IPS-NIHi11 (cell line): ENCODE measurements at regions not wholly inside any gene's neighbourhood (a gene's known extent, or its start where the extent isn't known, plus 50 kb on each side); places are given as distances from the start of the nearest gene placed in this dataset.

Experiments used
- DNase-seq: peaks from one replicate; pipeline ENCODE4 v3.0.0; 2012; ENCODE audit warnings: mixed read lengths, low spot score

DNA sequence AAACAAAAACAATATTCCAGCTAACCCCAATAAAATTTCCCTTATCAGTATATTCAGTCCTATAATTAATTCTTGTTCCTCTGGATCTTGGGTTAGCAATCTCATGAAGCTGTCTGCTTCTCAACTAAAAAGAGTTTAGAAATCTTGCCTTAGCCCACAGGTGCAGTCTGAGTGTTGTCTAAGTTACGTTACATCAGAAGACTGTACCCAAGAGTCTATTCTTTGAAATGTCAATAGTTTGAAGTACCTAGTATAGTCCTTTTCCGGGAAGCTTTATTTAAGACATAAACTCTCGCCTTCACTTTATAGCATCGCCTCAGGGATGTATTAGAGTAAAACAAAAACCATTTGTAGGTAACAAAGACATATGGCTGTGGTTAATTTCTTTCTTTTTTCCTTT lies 465.1 kb downstream of the FUT8 start:
- DNase-seq, result no peak

DNA sequence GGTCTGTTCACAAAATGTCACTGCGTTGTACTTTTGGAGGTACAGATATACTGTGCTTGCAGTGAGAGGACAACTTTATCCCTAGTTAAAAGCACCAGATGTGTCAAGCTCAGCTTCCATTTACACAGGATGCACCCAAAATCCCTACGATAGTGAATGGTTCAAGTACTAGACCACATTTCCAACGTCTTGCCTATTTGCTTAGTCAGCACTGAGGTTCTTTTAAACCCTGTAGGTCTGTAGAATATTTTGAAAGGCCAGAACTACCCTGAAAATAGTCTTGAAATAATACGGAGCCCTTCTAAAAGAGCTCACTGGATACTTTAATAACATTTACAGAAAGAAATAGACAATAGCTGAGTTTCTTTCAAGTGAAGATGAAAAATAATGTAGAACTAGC lies 466.1 kb downstream of the FUT8 start:
- DNase-seq, result no peak

DNA sequence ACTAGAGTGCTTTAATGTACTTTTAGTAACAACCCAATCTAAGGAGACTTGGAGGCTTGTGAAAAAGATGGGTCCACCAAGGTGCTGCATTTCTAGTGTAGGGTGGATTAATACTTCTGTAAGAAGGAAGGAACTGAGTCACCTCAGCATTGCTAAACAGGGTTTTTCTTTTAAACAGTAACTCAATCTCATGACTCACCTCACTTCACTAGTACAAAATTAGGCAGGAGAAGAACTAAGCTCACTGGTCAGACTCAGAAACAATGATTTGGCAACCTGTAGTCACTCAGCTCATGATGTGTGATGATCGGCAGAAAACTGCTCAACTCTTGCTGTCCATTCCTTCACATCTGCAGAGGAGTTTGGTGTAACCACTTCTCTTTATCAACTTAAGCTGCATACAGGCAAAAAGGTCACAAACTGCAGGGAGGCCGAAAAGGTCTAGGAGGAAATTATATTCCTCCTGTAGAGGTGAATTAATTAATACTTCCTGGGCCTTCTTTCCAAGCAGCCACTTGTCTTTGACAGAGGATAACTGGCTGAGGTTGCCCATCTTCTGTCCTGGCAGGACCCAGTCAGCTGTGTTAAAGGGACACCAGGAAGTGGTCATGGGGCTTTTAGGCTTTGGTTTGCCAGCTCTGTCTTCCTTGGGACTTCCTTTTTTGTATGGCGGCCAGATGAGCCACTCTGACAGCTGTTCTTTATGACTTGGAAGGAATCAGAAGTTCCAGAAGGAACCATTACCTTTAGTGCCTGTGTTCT lies 466.9 kb downstream of the FUT8 start:
- no peak for DNase-seq

DNA sequence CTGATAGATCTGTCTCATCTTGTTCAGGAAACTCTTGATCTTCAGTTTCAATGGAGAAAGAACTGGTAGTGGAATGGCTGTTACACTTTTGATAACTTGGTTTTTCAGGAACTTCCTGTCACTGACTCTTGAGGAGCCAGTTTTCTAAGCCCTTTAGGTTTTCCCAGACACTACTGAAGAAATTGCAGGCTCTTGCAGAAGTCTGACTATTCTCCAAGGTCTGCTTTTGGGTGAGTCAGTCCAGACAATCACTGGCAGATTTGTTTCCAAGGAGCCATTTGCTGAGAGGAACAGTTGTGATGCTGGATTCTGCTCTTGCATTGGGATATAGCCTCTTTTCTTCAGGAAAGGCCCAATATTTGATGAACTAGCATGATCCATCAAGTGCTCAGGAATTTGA lies 468.0 kb downstream of the FUT8 start:
- no peak for DNase-seq

DNA sequence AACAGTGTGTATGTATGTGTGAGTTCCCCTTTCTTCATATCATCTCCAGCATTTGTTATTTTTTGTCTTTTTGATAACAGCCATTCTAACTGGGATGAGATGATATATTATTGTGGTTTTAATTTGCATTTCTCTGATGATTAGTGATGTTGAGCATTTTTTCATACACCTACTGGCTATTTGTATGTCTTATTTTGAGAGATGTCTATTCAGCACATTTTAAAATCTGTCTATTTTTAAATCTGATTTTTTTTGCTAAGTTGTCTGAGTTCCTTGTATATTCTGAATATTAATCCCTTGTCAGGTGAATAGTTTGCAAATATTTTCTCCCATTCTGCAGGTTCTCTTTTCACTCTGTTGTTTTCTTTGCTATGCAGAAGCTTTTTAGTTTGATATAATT lies 469.1 kb downstream of the FUT8 start:
- DNase-seq, result no peak

DNA sequence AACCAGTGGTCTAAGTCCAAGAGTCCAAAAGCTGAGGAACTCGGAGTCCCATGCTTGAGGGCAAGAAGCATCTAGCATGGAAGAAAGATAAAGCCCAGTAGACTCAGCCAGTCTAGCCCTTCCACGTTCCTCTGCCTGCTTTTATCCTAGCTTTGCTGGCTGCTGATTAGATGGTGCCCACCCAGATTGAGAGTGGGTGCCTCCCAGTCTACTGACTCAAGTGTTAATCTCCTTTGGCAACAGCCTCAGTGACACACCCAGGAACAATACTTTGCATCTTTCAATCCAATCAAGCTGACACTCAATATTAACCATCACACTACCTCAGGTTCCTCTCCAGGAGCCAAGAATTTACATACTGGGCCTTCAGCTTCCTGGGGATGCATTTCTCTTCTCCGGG lies 476.1 kb downstream of the FUT8 start:
- DNase-seq, result no peak

DNA sequence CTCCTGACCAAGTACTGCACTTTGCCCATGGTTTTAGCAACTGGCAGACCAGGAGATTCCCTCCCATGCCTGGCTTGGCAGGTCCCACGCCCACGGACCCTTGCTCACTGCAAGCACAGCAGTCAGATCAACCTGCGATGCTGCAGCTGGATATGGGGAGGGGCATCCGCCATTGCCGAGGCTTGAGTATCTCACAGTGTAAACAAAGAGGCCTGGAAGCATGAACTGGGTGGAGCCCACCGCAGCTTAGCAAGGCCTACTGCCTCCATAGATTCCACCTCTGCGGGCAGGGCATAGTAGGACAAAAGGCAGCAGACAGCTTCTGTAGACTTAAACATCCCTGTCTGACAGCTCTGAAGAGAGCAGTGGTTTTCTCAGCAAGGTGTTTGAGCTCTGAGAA lies 479.8 kb downstream of the FUT8 start:
- no peak for DNase-seq

DNA sequence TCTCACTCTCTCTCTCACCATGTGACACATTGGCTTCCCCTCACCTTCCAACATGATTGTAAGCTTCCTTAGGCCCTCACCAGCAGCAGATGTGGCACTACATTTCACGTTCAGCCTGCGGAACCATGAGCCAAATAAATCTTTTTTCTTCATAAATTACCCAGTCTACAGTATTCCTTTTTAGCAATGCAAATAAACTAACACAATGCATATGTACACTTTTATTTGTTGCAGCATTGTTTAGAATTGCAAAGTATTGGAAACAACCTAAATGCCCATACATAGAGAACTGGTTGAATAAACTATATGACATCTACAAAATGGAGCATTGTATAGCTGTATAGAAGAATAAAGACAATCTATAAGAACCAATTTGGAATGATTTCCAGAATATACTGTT lies 487.6 kb downstream of the FUT8 start:
- no peak for DNase-seq

DNA sequence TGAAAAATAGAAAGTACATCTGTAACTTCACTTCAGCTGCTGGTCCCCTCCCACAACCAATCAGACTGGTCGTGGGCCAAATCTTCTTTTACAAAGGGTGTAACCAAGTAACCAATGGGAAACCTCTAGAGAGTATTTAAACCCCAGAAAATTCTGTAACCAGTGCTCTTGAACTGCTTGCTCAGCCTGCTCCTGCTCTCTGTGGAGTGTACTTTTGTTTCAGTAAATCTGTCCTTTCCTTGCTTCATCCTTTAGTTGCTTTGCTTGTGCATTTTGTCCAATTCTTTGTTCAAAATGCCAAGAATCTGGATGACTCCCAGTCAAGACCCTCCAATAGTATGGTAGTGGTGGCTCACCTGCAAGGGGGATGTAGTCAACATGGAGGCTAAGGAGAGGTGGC lies 489.1 kb downstream of the FUT8 start:
- no peak for DNase-seq

DNA sequence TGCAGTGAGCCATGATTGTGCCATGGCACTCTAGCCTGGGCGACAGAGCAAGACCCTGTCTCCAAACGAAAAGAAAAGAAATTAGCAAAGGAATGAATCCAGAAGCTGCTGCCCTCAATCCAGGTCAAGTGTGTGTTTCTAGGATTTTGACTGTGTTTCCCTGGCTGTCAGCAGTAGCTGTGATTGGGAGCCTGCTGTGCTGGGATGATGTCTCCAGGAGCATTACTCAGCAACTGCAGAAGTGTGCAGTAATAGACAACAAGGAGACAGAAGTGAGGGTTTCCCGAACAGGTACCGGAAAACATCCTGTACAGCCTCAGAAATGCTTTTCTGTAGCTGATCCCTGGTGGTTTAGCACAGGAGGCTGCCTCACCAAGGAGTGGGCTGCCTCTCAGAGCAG lies 492.5 kb downstream of the FUT8 start:
- DNase-seq, result no peak

DNA sequence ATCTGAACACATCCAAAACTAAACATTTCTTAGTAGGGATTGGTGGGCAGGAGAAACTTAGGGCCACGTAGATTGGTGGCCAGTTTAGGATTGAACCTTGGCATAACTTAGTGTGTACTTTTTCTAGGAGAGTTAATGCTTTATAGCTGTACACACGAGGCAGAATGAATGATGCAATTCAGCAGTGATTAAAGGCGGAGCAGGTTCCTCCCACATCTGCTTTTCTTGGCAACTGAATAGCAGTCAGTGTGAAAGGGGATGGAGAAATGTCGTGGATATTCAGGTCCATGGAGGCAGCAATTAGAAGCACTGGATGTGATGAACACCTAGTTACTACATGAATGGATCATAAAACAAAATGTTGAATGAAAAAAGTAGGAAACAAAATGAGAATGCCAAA lies 493.8 kb downstream of the FUT8 start:
- DNase-seq, result no peak

DNA sequence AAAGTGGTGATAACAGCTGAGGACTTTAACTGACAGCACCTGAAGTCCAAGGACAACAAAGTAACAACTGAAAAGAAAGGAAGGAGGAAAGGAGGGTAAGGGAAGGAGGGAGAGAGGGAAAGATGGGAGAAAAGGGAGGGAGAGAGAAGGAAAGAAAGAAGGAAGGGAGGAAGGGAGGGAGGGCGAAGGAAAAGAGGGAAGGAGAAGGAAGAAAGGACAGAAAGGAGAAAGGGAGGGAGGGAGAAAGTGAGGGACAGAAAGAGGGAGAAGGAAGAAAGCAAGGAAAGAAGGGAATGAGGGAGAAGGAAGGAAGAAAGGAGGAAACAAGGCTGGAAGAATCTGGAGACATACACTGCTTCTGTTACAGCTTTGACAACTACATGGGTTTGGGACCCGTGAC lies 494.4 kb downstream of the FUT8 start:
- DNase-seq, result no peak

DNA sequence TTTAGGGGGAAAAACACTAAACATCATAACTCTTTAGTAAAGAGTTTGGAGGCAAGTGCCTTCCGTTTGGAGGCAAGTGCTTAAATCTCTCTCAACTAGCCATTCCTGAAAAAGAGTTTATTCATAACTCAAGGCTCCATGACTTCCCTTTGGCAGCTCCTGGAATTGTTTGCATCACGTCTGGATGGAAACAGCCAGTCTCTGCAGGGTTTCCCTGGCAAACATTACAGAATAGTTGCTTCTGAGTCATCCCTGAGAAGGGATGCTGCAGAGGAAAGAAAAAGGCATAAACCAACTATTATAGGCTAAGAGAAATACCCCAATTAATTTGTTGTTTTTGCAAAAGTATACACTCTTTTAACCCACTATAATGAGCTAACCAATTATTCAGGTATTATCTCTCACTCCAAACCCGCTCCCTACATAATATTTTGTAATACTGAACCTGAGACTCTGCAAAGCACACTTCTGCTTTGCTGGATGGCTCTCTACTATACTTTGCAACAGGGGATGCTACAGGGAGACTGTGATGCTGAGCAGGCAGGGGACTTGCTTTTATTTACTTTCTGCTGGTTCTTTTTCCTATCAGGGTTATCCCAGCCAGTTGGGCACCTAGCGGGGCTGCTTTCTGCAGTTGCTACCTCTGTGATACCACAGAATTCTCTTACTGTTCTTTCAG lies 497.7 kb downstream of the FUT8 start:
- no peak for DNase-seq

DNA sequence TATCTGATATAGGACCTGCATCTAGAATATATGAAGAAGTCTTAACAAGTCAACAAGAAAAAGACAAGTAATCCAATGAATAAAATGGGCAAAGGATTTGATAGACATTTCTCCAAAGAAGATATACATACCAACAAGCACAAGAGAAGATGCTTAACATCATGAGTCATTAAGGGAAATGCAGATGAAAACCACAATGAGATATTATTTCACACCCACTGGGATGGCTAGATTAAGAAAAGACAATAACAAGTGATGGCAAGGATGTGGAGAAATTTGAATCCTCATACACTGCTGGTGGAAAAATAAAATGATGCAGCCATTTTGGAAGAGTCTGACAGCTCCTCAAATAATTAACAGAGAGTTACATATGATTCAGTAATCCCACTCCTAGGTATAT lies 502.6 kb downstream of the FUT8 start:
- DNase-seq, result no peak

DNA sequence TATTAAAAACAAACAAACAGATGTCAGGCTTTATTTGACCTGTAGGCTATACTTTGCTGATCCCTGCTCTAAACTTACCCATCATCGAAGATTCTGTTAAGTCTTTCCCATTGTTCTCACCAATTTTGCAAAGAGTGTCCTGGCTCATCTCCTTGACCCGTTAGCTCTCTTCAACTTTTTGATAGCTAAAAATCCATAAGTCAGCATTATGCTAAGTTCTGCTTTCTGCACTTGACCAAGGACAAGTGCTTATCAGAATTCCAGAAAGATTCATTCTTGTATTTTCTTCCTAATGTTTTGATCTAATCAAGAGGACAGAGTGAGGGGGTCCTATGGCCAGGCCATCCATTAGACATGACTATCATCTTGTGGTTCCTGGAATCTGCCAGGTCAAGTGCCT lies 503.5 kb downstream of the FUT8 start:
- no peak for DNase-seq

DNA sequence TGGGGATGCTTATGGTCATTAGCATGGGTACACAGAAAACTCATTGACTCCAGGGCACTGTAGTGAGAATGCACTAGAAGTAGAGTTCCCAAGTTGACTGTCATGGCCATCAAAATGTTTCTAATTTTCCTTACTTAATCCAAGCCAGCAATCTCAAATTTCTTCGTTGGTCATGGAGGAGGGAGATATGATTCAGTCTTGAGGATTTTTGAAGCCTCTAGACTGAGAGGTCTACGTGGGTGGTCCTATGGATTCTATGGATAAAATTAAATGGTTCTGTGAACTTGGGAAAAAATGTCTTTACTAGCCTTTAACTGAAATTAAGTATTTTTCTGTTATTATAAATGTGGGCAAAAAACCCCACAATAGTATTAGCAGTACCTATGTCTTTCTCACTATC lies 508.5 kb downstream of the FUT8 start:
- DNase-seq, result no peak

DNA sequence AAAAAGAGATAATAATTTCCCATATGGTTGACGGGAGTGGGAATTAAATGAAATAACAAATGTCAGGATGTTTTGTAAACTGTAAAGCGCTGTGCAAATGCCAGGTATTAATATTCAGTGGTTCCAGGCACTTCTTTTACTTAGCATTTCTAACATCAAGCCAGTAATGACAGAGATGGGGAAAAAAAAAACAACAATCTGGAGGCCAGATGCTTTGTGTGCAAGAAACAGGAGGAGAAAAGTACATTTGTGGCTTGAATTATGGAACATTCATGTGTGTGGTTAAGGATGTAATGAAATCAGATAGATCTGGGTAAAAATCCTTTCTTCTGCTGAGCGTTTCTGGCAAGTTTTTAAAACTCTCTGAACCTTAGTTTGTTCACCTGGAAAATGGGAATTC lies 509.6 kb downstream of the FUT8 start:
- DNase-seq, result no peak

DNA sequence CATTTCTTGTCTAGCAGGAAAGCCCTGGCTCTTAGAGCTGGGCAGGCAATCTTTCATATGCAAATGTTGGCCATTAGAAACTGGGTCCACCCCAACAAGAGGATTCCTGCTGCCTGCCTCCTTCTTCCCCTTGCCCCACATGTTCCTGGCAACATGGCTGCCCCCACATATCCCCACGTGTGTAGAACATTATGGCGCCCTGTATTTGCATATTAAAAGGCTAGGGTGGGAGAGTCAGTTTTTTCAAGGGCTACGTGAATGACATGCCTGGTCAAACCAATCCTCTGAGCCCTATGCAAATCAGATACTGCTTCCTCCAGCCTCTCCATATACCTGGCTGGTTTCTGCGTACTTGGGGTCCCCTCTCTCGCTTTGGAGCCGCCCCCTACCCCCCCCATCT lies 514.0 kb downstream of the FUT8 start:
- no peak for DNase-seq

DNA sequence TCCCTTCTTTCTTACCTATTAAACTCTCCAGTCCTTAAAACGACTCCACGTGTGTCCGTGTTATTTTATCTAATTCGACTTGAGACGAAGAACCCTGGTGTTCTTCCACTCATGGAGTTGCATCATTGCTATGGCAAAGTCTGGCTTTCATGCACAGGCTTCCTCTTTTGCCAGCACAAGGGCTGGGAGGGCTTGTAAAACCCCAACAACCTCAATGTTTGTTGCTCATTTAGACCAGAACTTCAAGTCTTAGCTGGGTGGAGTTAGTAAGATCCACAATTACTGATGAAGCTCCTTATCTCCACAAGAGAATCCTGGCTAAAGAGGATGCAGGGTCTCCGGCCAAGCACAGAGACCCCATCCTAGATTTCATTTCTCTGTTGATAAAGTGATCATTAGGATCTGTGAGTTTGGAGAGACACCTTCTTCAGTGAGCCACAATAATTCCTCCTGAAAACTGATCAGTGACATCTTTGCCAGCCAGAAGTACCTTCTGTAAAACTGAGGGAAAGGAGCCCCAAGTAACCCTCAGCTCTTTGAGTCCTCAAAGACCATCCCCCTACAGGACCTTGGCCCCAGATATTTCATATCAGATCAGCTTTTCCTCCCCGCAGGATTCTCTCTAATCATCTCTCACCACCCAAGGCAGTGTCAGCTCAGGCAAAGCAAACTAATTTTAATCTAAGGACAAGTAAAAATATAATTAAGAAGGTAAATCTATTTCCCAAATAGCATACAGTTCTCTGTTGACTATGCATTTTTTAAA lies 514.6 kb downstream of the FUT8 start:
- DNase-seq, result no peak

DNA sequence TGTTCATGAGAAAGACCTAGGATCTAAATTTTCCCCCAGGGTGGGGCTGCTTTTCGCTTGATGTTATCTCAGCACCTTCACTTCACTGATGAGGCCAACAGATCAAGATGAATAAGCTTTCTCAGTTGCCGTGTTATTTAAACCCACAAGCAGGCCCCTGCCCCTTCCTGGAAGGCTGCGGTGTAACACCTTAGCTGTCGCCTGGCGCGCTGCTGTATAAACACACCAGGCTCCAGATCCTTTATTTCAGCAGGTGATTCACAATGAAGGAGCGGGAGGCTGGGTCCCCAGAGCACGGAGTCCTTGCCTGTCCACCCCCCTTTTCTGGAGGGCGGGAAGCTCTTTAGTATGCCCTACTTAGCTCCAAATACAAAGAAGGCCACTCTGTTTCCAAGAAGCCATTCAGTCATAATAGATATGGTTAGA lies 515.4 kb downstream of the FUT8 start:
- no peak for DNase-seq

DNA sequence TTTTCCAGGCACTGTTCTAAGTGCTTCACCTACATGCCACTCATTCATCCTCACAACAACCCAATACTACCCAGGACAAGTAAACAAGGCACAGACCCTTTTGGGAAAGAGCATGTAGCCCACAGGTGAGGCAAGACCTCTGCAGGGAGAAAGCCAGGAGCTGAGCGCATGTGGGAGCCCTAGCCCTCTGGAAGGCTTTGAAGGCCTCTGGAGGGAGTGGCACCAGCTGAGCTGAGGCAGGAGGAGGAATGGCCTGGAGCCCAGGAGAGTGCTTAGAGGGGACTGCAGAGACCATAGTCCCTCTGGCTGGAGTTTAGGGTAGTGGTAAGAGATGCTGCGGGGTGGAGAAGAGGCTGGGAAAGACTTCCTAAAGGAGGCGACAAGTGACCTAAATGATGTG lies 516.5 kb downstream of the FUT8 start:
- DNase-seq, result no peak

DNA sequence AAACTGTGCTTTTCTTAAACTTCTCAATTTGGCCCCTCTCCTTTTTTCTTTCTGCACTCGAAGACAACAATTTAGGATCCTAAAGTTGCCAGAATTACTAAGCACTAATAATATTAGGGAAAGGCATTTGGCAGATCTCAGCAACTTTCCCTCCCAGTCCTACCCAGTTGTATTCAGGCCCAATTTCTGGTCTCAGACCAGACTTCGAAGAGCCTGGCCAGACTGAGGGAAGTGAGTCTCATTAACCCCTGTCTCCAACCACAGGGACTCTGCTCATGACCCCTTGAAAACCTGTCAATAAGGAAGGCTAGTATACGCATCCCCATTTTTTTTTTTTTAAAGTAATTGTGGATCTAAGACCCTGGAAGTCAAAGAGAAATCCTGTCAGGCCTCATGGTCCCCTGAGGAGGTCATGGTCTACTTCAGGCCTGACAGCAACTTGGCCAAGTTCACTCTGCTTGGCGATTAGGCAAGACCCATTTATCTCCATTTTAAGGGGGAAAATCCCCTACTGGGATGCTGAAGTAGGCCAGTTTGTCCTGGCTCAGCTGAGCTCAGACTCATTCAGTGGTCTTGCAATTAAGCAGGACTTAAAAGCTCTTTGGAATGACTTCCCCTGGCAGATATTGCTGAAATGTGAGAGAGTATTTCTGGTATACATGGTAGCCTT lies 521.0 kb downstream of the FUT8 start:
- no peak for DNase-seq

DNA sequence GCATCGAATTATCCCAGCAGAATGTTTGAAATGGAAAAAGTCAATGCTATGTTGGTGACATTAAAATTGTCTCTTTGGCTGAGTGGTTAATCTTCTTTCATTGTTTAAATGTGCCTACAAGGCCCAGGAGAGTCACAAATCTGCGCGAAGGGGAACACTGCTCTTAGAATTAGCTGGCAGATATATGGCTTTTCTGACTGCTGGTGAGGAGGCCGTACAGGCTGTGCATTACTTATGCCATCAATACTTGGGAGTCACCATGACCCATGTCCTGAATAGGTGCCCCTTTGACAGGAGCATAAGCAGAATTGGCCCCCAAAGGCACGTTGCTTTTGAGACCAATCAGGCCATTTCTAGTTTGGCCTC lies 521.5 kb downstream of the FUT8 start:
- DNase-seq, result no peak
